Liver (tissue), 3 donors: ENCODE measurements at regions not wholly inside any gene's neighbourhood (a gene's known extent, or its start where the extent isn't known, plus 50 kb on each side); places are given as distances from the start of the nearest gene placed in this dataset.

Experiments
- RAD21 ChIP-seq, 2 donors: IDR thresholded peaks; 2 replicates each; pipeline ENCODE4 v1.6.1; 2016; ENCODE audit warnings: antibody characterized with exemption in 2 of 2, mild to moderate bottlenecking in 2 of 2
- TF ChIP-seq, protein P1 (sequence below): fragments of 150-350 bp; IDR thresholded peaks from 2 replicates; pipeline ENCODE4 v1.5.1; 2017; ENCODE audit warnings: improper control_type of control experiment, low read depth, low read length; ENCODE audit not compliant: missing input control
- donor health status: healthy.
- donor health status: healthy.

DNA sequence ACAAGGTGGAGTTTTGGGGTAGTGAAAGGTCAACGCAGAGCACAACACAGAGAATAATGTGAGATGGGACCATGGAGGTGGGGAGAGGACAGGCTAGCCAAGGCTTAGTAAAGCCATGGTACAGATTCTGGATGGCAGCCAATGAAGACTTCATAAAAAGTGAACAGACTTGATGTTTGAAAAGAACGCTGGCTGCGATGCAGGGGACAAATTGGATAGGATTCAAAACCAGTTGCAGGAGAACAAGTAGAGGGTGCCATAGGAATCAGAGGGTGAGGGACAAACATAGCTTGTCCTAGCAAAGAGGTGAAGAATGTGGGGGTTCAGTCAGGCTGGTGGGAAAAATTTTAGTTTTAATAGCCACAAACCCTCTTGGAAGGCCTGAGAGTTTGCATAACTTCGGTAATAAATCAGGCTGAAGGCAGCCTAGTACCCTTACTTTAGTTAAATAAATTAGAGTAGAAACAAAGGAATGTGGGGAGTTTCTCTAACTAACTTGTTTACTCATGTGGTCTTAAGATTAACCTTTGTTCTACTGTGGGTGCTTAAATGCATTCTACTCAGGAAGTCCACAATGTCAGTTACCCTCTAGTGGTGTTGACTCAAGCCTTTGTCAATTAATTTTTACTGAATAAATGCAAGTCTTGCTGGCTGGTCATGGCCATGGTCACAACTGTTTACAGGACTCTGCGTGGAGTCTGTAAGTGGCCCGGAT lies 216.4 kb downstream of the C6orf118 start:
- TF ChIP-seq, protein P1, sequence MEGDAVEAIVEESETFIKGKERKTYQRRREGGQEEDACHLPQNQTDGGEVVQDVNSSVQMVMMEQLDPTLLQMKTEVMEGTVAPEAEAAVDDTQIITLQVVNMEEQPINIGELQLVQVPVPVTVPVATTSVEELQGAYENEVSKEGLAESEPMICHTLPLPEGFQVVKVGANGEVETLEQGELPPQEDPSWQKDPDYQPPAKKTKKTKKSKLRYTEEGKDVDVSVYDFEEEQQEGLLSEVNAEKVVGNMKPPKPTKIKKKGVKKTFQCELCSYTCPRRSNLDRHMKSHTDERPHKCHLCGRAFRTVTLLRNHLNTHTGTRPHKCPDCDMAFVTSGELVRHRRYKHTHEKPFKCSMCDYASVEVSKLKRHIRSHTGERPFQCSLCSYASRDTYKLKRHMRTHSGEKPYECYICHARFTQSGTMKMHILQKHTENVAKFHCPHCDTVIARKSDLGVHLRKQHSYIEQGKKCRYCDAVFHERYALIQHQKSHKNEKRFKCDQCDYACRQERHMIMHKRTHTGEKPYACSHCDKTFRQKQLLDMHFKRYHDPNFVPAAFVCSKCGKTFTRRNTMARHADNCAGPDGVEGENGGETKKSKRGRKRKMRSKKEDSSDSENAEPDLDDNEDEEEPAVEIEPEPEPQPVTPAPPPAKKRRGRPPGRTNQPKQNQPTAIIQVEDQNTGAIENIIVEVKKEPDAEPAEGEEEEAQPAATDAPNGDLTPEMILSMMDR: no peak
- TF ChIP-seq RAD21 (IDR thresholded peaks at IDR 0.05): no peak
